Calu3 (cell line): ENCODE measurements at regions not wholly inside any gene's neighbourhood (a gene's known extent, or its start where the extent isn't known, plus 50 kb on each side); places are given as distances from the start of the nearest gene placed in this dataset.

Source experiments
- BruUV-seq: library from RNA; stranded (reverse); fragments of 400-500 nt; replicated peaks from 2 replicates; lab custom pipeline; 2021; lab: Mats Ljungman, UMichigan
- CTCF ChIA-PET: fragments of 300-600 bp; sonication (Branson Sonifier 250); formaldehyde crosslinking; loops from one replicate; lab custom pipeline; 2022; ENCODE audit warnings: antibody characterized with exemption; lab: Charles Lee
- DNase-seq: peaks from one replicate; pipeline ENCODE4 v3.0.0; 2022
- H3K27ac Mint-ChIP-seq: one replicate; pipeline ENCODE4 v1.8.0; 2022; ENCODE audit warnings: mixed read lengths; ENCODE audit not compliant: unreplicated experiment
- H3K27me3 Mint-ChIP-seq: one replicate; pipeline ENCODE4 v1.8.0; 2022; ENCODE audit warnings: mixed read lengths; ENCODE audit not compliant: unreplicated experiment
- H3K36me3 Mint-ChIP-seq: one replicate; pipeline ENCODE4 v1.8.0; 2022; ENCODE audit warnings: mild to moderate bottlenecking, moderate library complexity, mixed read lengths; ENCODE audit not compliant: insufficient read depth, unreplicated experiment
- H3K4me1 Mint-ChIP-seq: one replicate; pipeline ENCODE4 v1.8.0; 2022; ENCODE audit warnings: mild to moderate bottlenecking, low read depth, mixed read lengths; ENCODE audit not compliant: unreplicated experiment
- H3K4me3 Mint-ChIP-seq: one replicate; pipeline ENCODE4 v1.8.0; 2022; ENCODE audit warnings: mild to moderate bottlenecking, low read depth, moderate library complexity, mixed read lengths; ENCODE audit not compliant: unreplicated experiment
- H3K9me3 Mint-ChIP-seq: one replicate; pipeline ENCODE4 v1.8.0; 2022; ENCODE audit warnings: low read depth, mixed read lengths; ENCODE audit not compliant: unreplicated experiment
- CTCF ChIP-seq: fragments of 200-600 bp; IDR thresholded peaks from one replicate; pipeline ENCODE4 v1.8.0; 2022; ENCODE audit warnings: antibody characterized with exemption; ENCODE audit not compliant: unreplicated experiment
- intact Hi-C: fragments of 100-400 bp; cut with micrococcal nuclease; formaldehyde crosslinking; loops from one replicate; pipeline ENCODE4 v1.10.0; 2022; ENCODE audit not compliant: unreplicated experiment

- TF ChIP-seq CTCF: no peak
- Mint-ChIP-seq H3K27me3 (peaks cover 77% of the 10 kb centered on the region), H3K4me3 (no peak overlapping the region), H3K36me3 (no peaks in the 10 kb centered on the region), H3K27ac (no peak overlapping the region), H3K9me3 (no peaks in the 10 kb centered on the region), H3K4me1 (no peaks in the 10 kb centered on the region)
- BruUV-seq: no TSS peak
- intact Hi-C loops: no loop called here
- DNase-seq: no peak
- CTCF ChIA-PET: no interaction called here
Observed at GRCh38 chr3:124358156-124358555, 366.2 kb upstream of the ROPN1 start.

GRCh38 chr3:124360155-124360554 lies 368.2 kb upstream of the ROPN1 start:
- Mint-ChIP-seq H3K27ac (no peak overlapping the region), H3K9me3 (no peaks in the 10 kb centered on the region), H3K4me1 (no peaks in the 10 kb centered on the region), H3K27me3 (peaks cover 77% of the 10 kb centered on the region), H3K4me3 (no peak overlapping the region), H3K36me3 (no peaks in the 10 kb centered on the region)
- no peak for DNase-seq
- no TSS peak for BruUV-seq
- TF ChIP-seq CTCF: no peak
- intact Hi-C loops: no loop called here
- CTCF ChIA-PET: no interaction called here

- Mint-ChIP-seq H3K4me3 (no peak overlapping the region), H3K9me3 (no peaks in the 10 kb centered on the region), H3K27ac (no peak overlapping the region), H3K4me1 (no peaks in the 10 kb centered on the region), H3K36me3 (no peaks in the 10 kb centered on the region), H3K27me3 (peaks cover 77% of the 10 kb centered on the region)
- TF ChIP-seq CTCF: no peak
- intact Hi-C loops: no loop called here
- BruUV-seq: no TSS peak
- no peak for DNase-seq
- CTCF ChIA-PET: no interaction called here
Observed at GRCh38 chr3:124360563-124360962, 368.6 kb upstream of the ROPN1 start.

GRCh38 chr3:124361566-124361965 lies 368.7 kb upstream of the UMPS start:
- H3K27ac Mint-ChIP-seq: no peak overlapping the region
- no peaks in the 10 kb centered on the region for H3K9me3 Mint-ChIP-seq
- no peak overlapping the region for H3K4me3 Mint-ChIP-seq
- CTCF ChIA-PET: no interaction called here
- no peaks in the 10 kb centered on the region for H3K4me1 Mint-ChIP-seq
- DNase-seq: no peak
- H3K36me3 Mint-ChIP-seq: no peaks in the 10 kb centered on the region
- H3K27me3 Mint-ChIP-seq: peaks cover 69% of the 10 kb centered on the region
- intact Hi-C loops: no loop called here
- no peak for TF ChIP-seq CTCF
- no TSS peak for BruUV-seq
